PC-9 (cell line): ENCODE measurements at regions not wholly inside any gene's neighbourhood (a gene's known extent, or its start where the extent isn't known, plus 50 kb on each side); places are given as distances from the start of the nearest gene placed in this dataset.

ENCODE experiments used
- BruUV-seq: library from RNA; stranded (reverse); fragments of 400-500 nt; replicated peaks from 2 replicates; lab custom pipeline; 2021; lab: Mats Ljungman, UMichigan
- CTCF ChIA-PET: fragments of 300-600 bp; sonication (Branson Sonifier 250); formaldehyde crosslinking; loops from one replicate; lab custom pipeline; 2022; ENCODE audit warnings: antibody characterized with exemption; lab: Charles Lee
- POLR2A ChIA-PET: fragments of 300-600 bp; sonication (Branson Sonifier 250); formaldehyde crosslinking; loops from one replicate; lab custom pipeline; 2022; ENCODE audit warnings: antibody characterized with exemption; ENCODE audit not compliant: unreplicated experiment; lab: Charles Lee
- DNase-seq, 2 experiments: peaks; one replicate each; pipeline versions ENCODE4 v3.0.0 to v3.0.0-alpha.2; 2015 to 2022; ENCODE audit warnings: mixed read lengths in 1 of 2
- H2AFZ ChIP-seq: fragments of 200-600 bp; sonication (generic); 2 replicates; pipeline ENCODE4 v1.8.1; 2017; ENCODE audit warnings: antibody characterized with exemption
- H3F3A ChIP-seq: fragments of 200-600 bp; sonication (generic); 2 replicates; pipeline ENCODE4 v1.8.1; 2017; ENCODE audit warnings: antibody characterized with exemption, mild to moderate bottlenecking, low read depth; ENCODE audit not compliant: insufficient read depth
- H3K27ac ChIP-seq: fragments of 200-600 bp; sonication (generic); 2 replicates; pipeline ENCODE4 v1.6.1; 2016; ENCODE audit warnings: mixed run types
- H3K27me3 ChIP-seq: fragments of 200-600 bp; sonication (generic); 2 replicates; pipeline ENCODE4 v1.6.1; 2016; ENCODE audit warnings: low read depth, mixed run types; ENCODE audit not compliant: insufficient read depth
- H3K36me3 ChIP-seq: fragments of 200-600 bp; sonication (generic); 2 replicates; pipeline ENCODE4 v1.6.1; 2016; ENCODE audit warnings: low read depth, mixed run types
- H3K4me1 ChIP-seq: fragments of 200-600 bp; sonication (generic); replicated peaks from 2 replicates; pipeline ENCODE4 v1.6.1; 2016; ENCODE audit warnings: mixed run types; ENCODE audit not compliant: insufficient read depth
- H3K4me2 ChIP-seq: fragments of 200-600 bp; sonication (generic); 2 replicates; pipeline ENCODE4 v1.6.1; 2017; ENCODE audit warnings: mixed run types
- H3K4me3 ChIP-seq: fragments of 200-600 bp; sonication (generic); 2 replicates; pipeline ENCODE4 v1.6.1; 2016; ENCODE audit warnings: mixed run types
- H3K79me2 ChIP-seq: fragments of 200-600 bp; sonication (generic); 2 replicates; pipeline ENCODE4 v1.6.1; 2017; ENCODE audit warnings: low read depth, mixed run types
- H3K9me2 ChIP-seq: fragments of 200-600 bp; sonication (generic); 2 replicates; pipeline ENCODE4 v1.8.1; 2017; ENCODE audit warnings: mild to moderate bottlenecking; ENCODE audit not compliant: insufficient read depth
- H3K9me3 ChIP-seq: fragments of 200-600 bp; sonication (generic); 2 replicates; pipeline ENCODE4 v1.8.1; 2016; ENCODE audit warnings: low read depth; ENCODE audit not compliant: insufficient read depth
- H4K20me1 ChIP-seq: fragments of 200-600 bp; sonication (generic); 2 replicates; pipeline ENCODE4 v1.8.1; 2017; ENCODE audit not compliant: insufficient read depth
- EZH2 ChIP-seq: fragments of 200-600 bp; sonication (generic); IDR thresholded peaks from 2 replicates; pipeline ENCODE4 v1.8.0; 2017; ENCODE audit warnings: antibody characterized with exemption, low read depth
- intact Hi-C: fragments of 100-400 bp; cut with micrococcal nuclease; formaldehyde crosslinking; loops from one replicate; pipeline ENCODE4 v1.10.0; 2022; ENCODE audit not compliant: unreplicated experiment
- TF ChIP-seq, protein P1 (sequence below): fragments of 200-600 bp; sonication (generic); conservative IDR thresholded peaks from 2 replicates; pipeline ENCODE4 v1.6.1; 2017; ENCODE audit warnings: mixed run types, antibody characterized with exemption, mild to moderate bottlenecking, moderate library complexity

DNA sequence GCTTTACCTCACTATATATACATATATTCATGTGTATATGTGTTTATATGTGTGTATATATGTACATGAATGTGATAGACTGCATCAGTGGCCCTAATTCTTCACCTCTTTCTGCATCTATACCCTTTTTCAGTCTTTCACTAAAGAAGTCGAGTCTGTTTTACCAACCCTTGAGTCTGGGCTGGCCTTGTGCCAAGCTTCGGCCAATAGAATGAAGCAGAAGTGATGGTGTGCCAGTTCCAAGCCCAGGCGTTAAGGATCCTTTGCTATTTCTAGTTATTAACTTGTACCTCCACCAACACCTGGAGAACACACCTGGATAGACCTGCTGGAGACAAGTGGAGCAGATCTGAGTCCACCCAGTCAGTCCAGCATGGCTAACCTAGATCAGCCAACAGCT, 61.6 kb upstream of the PPM1J start:
- TF ChIP-seq, protein P1, sequence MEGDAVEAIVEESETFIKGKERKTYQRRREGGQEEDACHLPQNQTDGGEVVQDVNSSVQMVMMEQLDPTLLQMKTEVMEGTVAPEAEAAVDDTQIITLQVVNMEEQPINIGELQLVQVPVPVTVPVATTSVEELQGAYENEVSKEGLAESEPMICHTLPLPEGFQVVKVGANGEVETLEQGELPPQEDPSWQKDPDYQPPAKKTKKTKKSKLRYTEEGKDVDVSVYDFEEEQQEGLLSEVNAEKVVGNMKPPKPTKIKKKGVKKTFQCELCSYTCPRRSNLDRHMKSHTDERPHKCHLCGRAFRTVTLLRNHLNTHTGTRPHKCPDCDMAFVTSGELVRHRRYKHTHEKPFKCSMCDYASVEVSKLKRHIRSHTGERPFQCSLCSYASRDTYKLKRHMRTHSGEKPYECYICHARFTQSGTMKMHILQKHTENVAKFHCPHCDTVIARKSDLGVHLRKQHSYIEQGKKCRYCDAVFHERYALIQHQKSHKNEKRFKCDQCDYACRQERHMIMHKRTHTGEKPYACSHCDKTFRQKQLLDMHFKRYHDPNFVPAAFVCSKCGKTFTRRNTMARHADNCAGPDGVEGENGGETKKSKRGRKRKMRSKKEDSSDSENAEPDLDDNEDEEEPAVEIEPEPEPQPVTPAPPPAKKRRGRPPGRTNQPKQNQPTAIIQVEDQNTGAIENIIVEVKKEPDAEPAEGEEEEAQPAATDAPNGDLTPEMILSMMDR = no peak
- no peak for TF ChIP-seq EZH2
- H3K27me3 ChIP-seq = no peaks in the 10 kb centered on the region
- no peak overlapping the region for H3K4me3 ChIP-seq
- ChIA-PET POLR2A (no interaction called here), CTCF (no interaction called here)
- H3F3A ChIP-seq = no peaks in the 10 kb centered on the region
- no peak overlapping the region for H2AFZ ChIP-seq
- no TSS peak for BruUV-seq
- H3K4me2 ChIP-seq = no peak overlapping the region
- H3K4me1 ChIP-seq = no peaks in the 10 kb centered on the region
- H4K20me1 ChIP-seq = no peaks in the 10 kb centered on the region
- H3K79me2 ChIP-seq = no peaks in the 10 kb centered on the region
- H3K9me2 ChIP-seq = no peaks in the 10 kb centered on the region
- no peak for DNase-seq
- H3K9me3 ChIP-seq = no peaks in the 10 kb centered on the region
- H3K27ac ChIP-seq = no peak overlapping the region
- H3K36me3 ChIP-seq = no peaks in the 10 kb centered on the region
- intact Hi-C loops = no loop called here

DNA sequence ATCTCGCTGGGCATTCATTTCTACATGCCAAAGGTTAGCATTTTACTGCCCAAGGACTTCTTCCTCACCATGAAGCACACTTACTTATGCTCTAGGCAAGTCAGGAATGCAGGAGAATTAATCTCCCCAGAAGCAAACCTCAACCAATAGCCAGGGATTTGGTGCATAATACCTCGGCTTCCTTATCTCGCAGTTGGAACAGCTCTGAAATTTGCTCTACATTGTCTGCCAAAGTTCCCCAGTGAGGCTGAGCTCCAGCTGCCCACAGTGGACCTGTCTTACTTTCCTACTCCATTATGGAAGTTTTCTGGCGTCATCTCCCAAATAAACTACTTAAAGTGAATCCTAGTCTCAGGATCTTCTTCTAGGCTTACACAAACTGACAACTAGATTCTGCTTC, 57.6 kb upstream of the PPM1J start:
- no peaks in the 10 kb centered on the region for H4K20me1 ChIP-seq
- no peaks in the 10 kb centered on the region for H3F3A ChIP-seq
- no peak overlapping the region for H3K4me3 ChIP-seq
- no peak overlapping the region for H3K27ac ChIP-seq
- no peaks in the 10 kb centered on the region for H3K27me3 ChIP-seq
- H3K9me3 ChIP-seq = no peaks in the 10 kb centered on the region
- no TSS peak for BruUV-seq
- no peaks in the 10 kb centered on the region for H3K79me2 ChIP-seq
- intact Hi-C loops = no loop called here
- ChIA-PET POLR2A (no interaction called here), CTCF (no interaction called here)
- H3K36me3 ChIP-seq = no peaks in the 10 kb centered on the region
- H3K4me1 ChIP-seq = no peaks in the 10 kb centered on the region
- H3K9me2 ChIP-seq = no peaks in the 10 kb centered on the region
- no peak for TF ChIP-seq EZH2
- TF ChIP-seq, protein P1 = no peak
- DNase-seq = no peak
- H3K4me2 ChIP-seq = no peak overlapping the region
- no peak overlapping the region for H2AFZ ChIP-seq

DNA sequence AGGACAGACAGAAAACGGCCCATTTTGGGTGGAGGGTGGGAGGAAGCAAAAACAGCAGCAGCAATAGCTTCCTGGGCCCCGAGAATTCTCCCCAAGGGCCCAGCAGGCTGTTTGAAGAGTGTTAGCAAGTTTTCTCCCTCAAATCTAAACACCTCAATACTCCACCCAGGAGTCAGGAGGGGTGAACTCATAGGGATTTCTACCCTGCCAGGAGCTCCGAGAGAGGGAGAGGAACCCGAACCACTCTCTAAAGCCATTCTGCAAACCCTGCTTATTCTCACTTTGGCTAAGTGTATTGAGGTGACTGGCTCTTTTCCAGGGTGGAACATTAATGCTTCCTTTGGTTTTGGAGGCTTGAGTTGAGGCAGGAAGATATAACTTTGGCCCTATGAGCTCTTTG, 55.6 kb upstream of the PPM1J start:
- CTCF ChIA-PET = no interaction called here
- Histone ChIP-seq H3K4me2 (no peak overlapping the region), H3K4me1 (no peaks in the 10 kb centered on the region), H3K4me3 (no peak overlapping the region), H3K9me2 (no peaks in the 10 kb centered on the region), H3K9me3 (0 out of 2 replicates have a peak, but pooled peaks cover 4% of the 10 kb centered on the region), H4K20me1 (no peaks in the 10 kb centered on the region), H3K27me3 (no peaks in the 10 kb centered on the region), H3F3A (no peaks in the 10 kb centered on the region), H3K27ac (no peak overlapping the region), H3K36me3 (no peaks in the 10 kb centered on the region), H2AFZ (no peak overlapping the region), H3K79me2 (no peaks in the 10 kb centered on the region)
- intact Hi-C loops = no loop called here
- TF ChIP-seq, protein P1 = no peak
- no peak for TF ChIP-seq EZH2
- no TSS peak for BruUV-seq
- POLR2A ChIA-PET = interaction anchor here (0.6 kb wide), 1 partner anchor 13 kb away, joined by 4 read pairs; no protein-coding TSS in a partner anchor
- no peak for DNase-seq
